ENCODE measurements at regions not wholly inside any gene's neighbourhood (a gene's known extent, or its start where the extent isn't known, plus 50 kb on each side); places are given as distances from the start of the nearest gene placed in this dataset.

DNA sequence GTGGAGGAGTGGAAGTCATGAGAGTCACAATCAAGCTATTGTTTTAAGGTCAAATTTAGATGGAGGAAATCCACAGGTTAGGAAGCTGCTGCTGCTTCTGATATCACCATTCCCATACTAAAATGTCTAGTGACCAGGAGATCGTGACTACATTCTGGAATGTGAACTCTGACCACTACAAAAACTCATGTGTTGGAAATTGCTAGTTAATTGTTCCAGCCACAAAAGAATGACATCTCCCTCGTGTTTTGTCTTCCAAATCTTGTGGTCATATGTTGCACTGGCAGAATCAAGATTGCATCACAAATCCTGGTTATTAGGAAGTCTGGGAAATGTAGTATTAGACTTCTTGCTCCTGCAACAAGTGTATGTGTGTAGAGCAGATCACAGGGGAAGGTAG is 441.9 kb downstream of the CD109 start:
- H3K4me1 ChIP-seq (ENCODE audit: insufficient read depth, low read length), result no peaks in the 10 kb centered on the region
- H3K9me3 ChIP-seq (ENCODE audit: insufficient read depth, low read length, severe bottlenecking), result no peaks in the 10 kb centered on the region
- H3K4me3 ChIP-seq (ENCODE audit: low read depth in 1 of 2, low read length in 2 of 2), result no peak overlapping the region
- H3K27me3 ChIP-seq (ENCODE audit: insufficient read depth, low read length, poor library complexity), result no peaks in the 10 kb centered on the region
- no peak overlapping the region for H3K27ac ChIP-seq (ENCODE audit: low read length)
- H2AFZ ChIP-seq (ENCODE audit: low read depth, low read length), result no peak overlapping the region
- no peak for TF ChIP-seq EZH2 (IDR thresholded peaks at IDR 0.05; ENCODE audit: borderline replicate concordance, low read depth, low read length, severe bottlenecking)
- no peak overlapping the region for H3K4me2 ChIP-seq (ENCODE audit: insufficient read depth, low read length)
- DNase-seq (no peak), ATAC-seq (ENCODE audit: insufficient read depth, low read depth) (no peak)
- H4K20me1 ChIP-seq (ENCODE audit: insufficient read depth, low read length), result no peaks in the 10 kb centered on the region
- no peaks in the 10 kb centered on the region for H3K79me2 ChIP-seq (ENCODE audit: insufficient read depth, low read length)
- no peaks in the 10 kb centered on the region for H3K36me3 ChIP-seq (ENCODE audit: insufficient read depth, low read length)
- H3K9ac ChIP-seq (ENCODE audit: low read depth, low read length), result no peak overlapping the region

DNA sequence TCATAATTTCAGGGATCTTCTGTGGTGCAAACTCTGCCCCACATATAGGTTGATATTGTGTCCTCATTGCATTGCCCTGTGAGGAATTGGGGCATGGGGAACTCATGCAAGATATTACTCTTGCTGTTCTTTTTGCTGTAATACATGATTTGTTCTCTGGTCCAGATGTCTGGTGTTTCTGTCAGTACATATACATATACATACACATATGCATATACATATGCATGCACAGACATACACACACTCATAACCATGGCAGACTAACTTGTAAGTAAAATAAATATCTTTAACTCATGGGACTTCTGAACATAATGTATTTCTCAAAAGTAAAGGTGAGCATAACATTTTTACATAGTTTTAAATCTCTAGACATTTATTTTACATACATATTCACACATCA is 438.3 kb downstream of the CD109 start:
- no peak for DNase-seq
- Histone ChIP-seq H3K4me3 (ENCODE audit: low read depth in 1 of 2, low read length in 2 of 2) (no peak overlapping the region), H3K9ac (ENCODE audit: low read depth, low read length) (no peak overlapping the region), H3K79me2 (ENCODE audit: insufficient read depth, low read length) (no peaks in the 10 kb centered on the region), H2AFZ (ENCODE audit: low read depth, low read length) (no peak overlapping the region), H3K9me3 (ENCODE audit: insufficient read depth, low read length, severe bottlenecking) (no peaks in the 10 kb centered on the region), H4K20me1 (ENCODE audit: insufficient read depth, low read length) (no peaks in the 10 kb centered on the region), H3K27ac (ENCODE audit: low read length) (no peak overlapping the region), H3K27me3 (ENCODE audit: insufficient read depth, low read length, poor library complexity) (no peaks in the 10 kb centered on the region), H3K36me3 (ENCODE audit: insufficient read depth, low read length) (no peaks in the 10 kb centered on the region), H3K4me1 (ENCODE audit: insufficient read depth, low read length) (no peaks in the 10 kb centered on the region), H3K4me2 (ENCODE audit: insufficient read depth, low read length) (no peak overlapping the region)
- ATAC-seq (ENCODE audit: insufficient read depth, low read depth), result no peak
- TF ChIP-seq, protein P1, sequence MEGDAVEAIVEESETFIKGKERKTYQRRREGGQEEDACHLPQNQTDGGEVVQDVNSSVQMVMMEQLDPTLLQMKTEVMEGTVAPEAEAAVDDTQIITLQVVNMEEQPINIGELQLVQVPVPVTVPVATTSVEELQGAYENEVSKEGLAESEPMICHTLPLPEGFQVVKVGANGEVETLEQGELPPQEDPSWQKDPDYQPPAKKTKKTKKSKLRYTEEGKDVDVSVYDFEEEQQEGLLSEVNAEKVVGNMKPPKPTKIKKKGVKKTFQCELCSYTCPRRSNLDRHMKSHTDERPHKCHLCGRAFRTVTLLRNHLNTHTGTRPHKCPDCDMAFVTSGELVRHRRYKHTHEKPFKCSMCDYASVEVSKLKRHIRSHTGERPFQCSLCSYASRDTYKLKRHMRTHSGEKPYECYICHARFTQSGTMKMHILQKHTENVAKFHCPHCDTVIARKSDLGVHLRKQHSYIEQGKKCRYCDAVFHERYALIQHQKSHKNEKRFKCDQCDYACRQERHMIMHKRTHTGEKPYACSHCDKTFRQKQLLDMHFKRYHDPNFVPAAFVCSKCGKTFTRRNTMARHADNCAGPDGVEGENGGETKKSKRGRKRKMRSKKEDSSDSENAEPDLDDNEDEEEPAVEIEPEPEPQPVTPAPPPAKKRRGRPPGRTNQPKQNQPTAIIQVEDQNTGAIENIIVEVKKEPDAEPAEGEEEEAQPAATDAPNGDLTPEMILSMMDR (IDR thresholded peaks at IDR 0.05; ENCODE audit: borderline replicate concordance, extremely low read depth, low read length, poor library complexity, severe bottlenecking), result no peak
- no peak for TF ChIP-seq EZH2 (IDR thresholded peaks at IDR 0.05; ENCODE audit: borderline replicate concordance, low read depth, low read length, severe bottlenecking)

DNA sequence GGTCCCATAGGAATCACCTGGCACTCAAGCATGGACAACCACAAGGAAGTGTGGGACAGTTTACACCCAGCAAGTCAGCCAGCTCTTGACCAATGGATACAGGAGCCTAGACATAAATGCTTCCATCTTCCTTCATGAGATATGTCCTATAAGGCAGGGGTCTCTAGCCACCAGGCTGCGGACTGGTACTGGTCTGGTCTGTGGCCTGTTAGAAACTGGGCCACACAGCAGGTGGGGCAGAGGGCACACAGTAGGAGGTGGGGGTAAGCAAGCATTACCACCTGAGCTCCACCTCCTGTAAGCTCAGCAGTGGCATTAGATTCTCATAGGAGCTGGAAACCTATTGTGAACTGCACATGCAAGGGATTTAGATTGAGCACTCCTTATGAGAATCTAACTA is 437.1 kb downstream of the CD109 start:
- DNase-seq, result no peak

DNA sequence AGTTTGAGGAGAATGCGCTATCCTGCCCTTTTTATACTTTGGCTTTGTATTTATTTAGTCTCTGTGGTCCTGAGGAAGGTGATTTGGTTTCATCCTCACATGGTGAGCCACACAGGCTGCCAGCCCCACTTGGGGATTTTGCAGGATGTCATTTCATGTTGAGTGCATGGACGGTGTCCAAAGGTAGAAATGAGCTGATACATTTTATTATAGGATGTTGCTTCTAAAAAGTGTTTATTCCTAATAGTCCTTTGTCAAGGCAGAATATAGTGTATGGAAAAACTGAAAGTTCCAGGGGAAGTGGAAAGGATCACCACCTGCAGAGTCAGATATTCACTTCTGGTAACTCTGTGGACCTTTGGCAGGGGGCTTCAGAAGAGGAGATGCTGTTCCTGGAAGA is 434.6 kb downstream of the CD109 start:
- Histone ChIP-seq H3K36me3 (ENCODE audit: insufficient read depth, low read length) (no peaks in the 10 kb centered on the region), H3K4me3 (ENCODE audit: low read depth in 1 of 2, low read length in 2 of 2) (no peak overlapping the region), H3K27me3 (ENCODE audit: insufficient read depth, low read length, poor library complexity) (no peaks in the 10 kb centered on the region), H3K9ac (ENCODE audit: low read depth, low read length) (no peak overlapping the region), H3K9me3 (ENCODE audit: insufficient read depth, low read length, severe bottlenecking) (no peaks in the 10 kb centered on the region), H3K4me2 (ENCODE audit: insufficient read depth, low read length) (no peak overlapping the region), H3K79me2 (ENCODE audit: insufficient read depth, low read length) (no peaks in the 10 kb centered on the region), H4K20me1 (ENCODE audit: insufficient read depth, low read length) (no peaks in the 10 kb centered on the region), H2AFZ (ENCODE audit: low read depth, low read length) (no peak overlapping the region), H3K27ac (ENCODE audit: low read length) (no peak overlapping the region), H3K4me1 (ENCODE audit: insufficient read depth, low read length) (no peaks in the 10 kb centered on the region)
- no peak for DNase-seq
- no peak for ATAC-seq (ENCODE audit: insufficient read depth, low read depth)
- no peak for TF ChIP-seq EZH2 (IDR thresholded peaks at IDR 0.05; ENCODE audit: borderline replicate concordance, low read depth, low read length, severe bottlenecking)
- TF ChIP-seq, protein P1 (IDR thresholded peaks at IDR 0.05; ENCODE audit: borderline replicate concordance, extremely low read depth, low read length, poor library complexity, severe bottlenecking), result no peak

More for the DNA sequence above, 437.1 kb downstream of the CD109 start:
- no peak overlapping the region for H3K27ac ChIP-seq (ENCODE audit: low read length)
- no peaks in the 10 kb centered on the region for H3K79me2 ChIP-seq (ENCODE audit: insufficient read depth, low read length)
- TF ChIP-seq, protein P1 (IDR thresholded peaks at IDR 0.05; ENCODE audit: borderline replicate concordance, extremely low read depth, low read length, poor library complexity, severe bottlenecking), result no peak
- no peak for TF ChIP-seq EZH2 (IDR thresholded peaks at IDR 0.05; ENCODE audit: borderline replicate concordance, low read depth, low read length, severe bottlenecking)
- no peak overlapping the region for H3K9ac ChIP-seq (ENCODE audit: low read depth, low read length)
- no peak overlapping the region for H3K4me2 ChIP-seq (ENCODE audit: insufficient read depth, low read length)
- no peaks in the 10 kb centered on the region for H3K36me3 ChIP-seq (ENCODE audit: insufficient read depth, low read length)
- ATAC-seq (ENCODE audit: insufficient read depth, low read depth), result no peak
- H4K20me1 ChIP-seq (ENCODE audit: insufficient read depth, low read length), result no peaks in the 10 kb centered on the region
- H3K4me3 ChIP-seq (ENCODE audit: low read depth in 1 of 2, low read length in 2 of 2), result no peak overlapping the region
- no peaks in the 10 kb centered on the region for H3K4me1 ChIP-seq (ENCODE audit: insufficient read depth, low read length)
- H2AFZ ChIP-seq (ENCODE audit: low read depth, low read length), result no peak overlapping the region
- H3K9me3 ChIP-seq (ENCODE audit: insufficient read depth, low read length, severe bottlenecking), result no peaks in the 10 kb centered on the region
- no peaks in the 10 kb centered on the region for H3K27me3 ChIP-seq (ENCODE audit: insufficient read depth, low read length, poor library complexity)
